MM.1S (cell line): ENCODE measurements at regions not wholly inside any gene's neighbourhood (a gene's known extent, or its start where the extent isn't known, plus 50 kb on each side); places are given as distances from the start of the nearest gene placed in this dataset.

Experiments used
- EZH2 ChIP-seq: fragments of 300-600 bp; sonication (generic); optimal IDR thresholded peaks from 2 replicates; pipeline ENCODE3; 2017; ENCODE audit warnings: low read depth, mild to moderate bottlenecking, antibody characterized with exemption, low read length, mixed read lengths
- EZH2phosphoT487 ChIP-seq: fragments of 300-600 bp; sonication (generic); IDR thresholded peaks from 2 replicates; pipeline ENCODE4 v1.6.1; 2018; ENCODE audit warnings: antibody characterized with exemption, low read length
- TF ChIP-seq, protein P1 (sequence below): fragments of 300-600 bp; sonication (generic); IDR thresholded peaks from 2 replicates; pipeline ENCODE4 v1.5.1; 2016; ENCODE audit warnings: antibody characterized with exemption, low read length, mixed read lengths

DNA sequence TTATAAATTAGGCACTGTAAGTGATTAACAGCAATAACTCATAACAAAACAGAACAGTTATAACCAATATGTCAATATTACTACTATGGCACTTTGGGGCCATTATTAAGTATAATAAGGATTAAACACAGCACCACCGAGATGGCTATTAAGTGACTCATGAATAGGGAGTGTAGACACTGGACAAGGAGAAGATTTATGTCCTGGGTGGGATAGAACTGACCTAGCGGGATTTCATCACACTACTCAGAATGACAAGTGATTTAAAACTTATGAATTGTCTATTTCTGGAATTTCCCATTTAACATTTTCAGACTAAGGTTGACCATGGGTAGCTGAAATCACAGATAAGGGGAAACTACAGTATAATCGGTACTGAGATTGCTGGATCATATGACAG lies 79.0 kb upstream of the SLC7A1 start:
- no peak for TF ChIP-seq EZH2phosphoT487
- TF ChIP-seq, protein P1, sequence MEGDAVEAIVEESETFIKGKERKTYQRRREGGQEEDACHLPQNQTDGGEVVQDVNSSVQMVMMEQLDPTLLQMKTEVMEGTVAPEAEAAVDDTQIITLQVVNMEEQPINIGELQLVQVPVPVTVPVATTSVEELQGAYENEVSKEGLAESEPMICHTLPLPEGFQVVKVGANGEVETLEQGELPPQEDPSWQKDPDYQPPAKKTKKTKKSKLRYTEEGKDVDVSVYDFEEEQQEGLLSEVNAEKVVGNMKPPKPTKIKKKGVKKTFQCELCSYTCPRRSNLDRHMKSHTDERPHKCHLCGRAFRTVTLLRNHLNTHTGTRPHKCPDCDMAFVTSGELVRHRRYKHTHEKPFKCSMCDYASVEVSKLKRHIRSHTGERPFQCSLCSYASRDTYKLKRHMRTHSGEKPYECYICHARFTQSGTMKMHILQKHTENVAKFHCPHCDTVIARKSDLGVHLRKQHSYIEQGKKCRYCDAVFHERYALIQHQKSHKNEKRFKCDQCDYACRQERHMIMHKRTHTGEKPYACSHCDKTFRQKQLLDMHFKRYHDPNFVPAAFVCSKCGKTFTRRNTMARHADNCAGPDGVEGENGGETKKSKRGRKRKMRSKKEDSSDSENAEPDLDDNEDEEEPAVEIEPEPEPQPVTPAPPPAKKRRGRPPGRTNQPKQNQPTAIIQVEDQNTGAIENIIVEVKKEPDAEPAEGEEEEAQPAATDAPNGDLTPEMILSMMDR: no peak
- TF ChIP-seq EZH2: no peak
